ENCODE measurements at regions not wholly inside any gene's neighbourhood (a gene's known extent, or its start where the extent isn't known, plus 50 kb on each side); places are given as distances from the start of the nearest gene placed in this dataset.

- H3K79me2 ChIP-seq (ENCODE audit: low read length) = no peaks in the 10 kb centered on the region
- no peaks in the 10 kb centered on the region for H3K27me3 ChIP-seq (replicated peaks; ENCODE audit: insufficient read depth, low read length)
- H3K4me2 ChIP-seq (ENCODE audit: low read depth, low read length) = no peak overlapping the region
- no peaks in the 10 kb centered on the region for H4K20me1 ChIP-seq (ENCODE audit: insufficient read depth, low read length)
- H2AFZ ChIP-seq (ENCODE audit: low read length) = no peak overlapping the region
- no peak for DNase-seq
- H3F3A ChIP-seq (ENCODE audit: insufficient read depth, low read length) = no peaks in the 10 kb centered on the region
- no peak overlapping the region for H3K4me3 ChIP-seq (ENCODE audit: low read length)
- H3K36me3 ChIP-seq (replicated peaks; ENCODE audit: insufficient read depth, low read length) = no peaks in the 10 kb centered on the region
- H3K9me3 ChIP-seq (replicated peaks; ENCODE audit: insufficient read depth, low read length) = no peaks in the 10 kb centered on the region
- H3K9ac ChIP-seq (ENCODE audit: low read length) = no peak overlapping the region
- no peak for TF ChIP-seq EZH2 (optimal IDR thresholded peaks at IDR 0.05; ENCODE audit: low read depth, low read length)
- TF ChIP-seq EZH2phosphoT487 (IDR thresholded peaks at IDR 0.05; ENCODE audit: low read length) = no peak
- no peak for TF ChIP-seq CTCF (IDR thresholded peaks at IDR 0.05; ENCODE audit: low read length)
- H3K27ac ChIP-seq (ENCODE audit: low read length) = no peak overlapping the region
- no peaks in the 10 kb centered on the region for H3K9me2 ChIP-seq (replicated peaks; ENCODE audit: insufficient read depth, low read length)
- H3K4me1 ChIP-seq (ENCODE audit: low read length) = no peaks in the 10 kb centered on the region
Measured at GRCh38 chr6:91600561-91600960, 1013.7 kb upstream of the MAP3K7 start.

GRCh38 chr6:91590191-91590590 is 1003.3 kb upstream of the MAP3K7 start:
- no peak overlapping the region for H3K4me3 ChIP-seq (ENCODE audit: low read length)
- no peak for DNase-seq
- no peak overlapping the region for H3K4me2 ChIP-seq (ENCODE audit: low read depth, low read length)
- H3K27ac ChIP-seq (ENCODE audit: low read length) = no peak overlapping the region
- TF ChIP-seq EZH2 (optimal IDR thresholded peaks at IDR 0.05; ENCODE audit: low read depth, low read length) (no peak), CTCF (IDR thresholded peaks at IDR 0.05; ENCODE audit: low read length) (no peak), EZH2phosphoT487 (IDR thresholded peaks at IDR 0.05; ENCODE audit: low read length) (no peak)
- H3K9ac ChIP-seq (ENCODE audit: low read length) = no peak overlapping the region
- no peaks in the 10 kb centered on the region for H3K9me2 ChIP-seq (replicated peaks; ENCODE audit: insufficient read depth, low read length)
- H3K27me3 ChIP-seq (replicated peaks; ENCODE audit: insufficient read depth, low read length) = no peaks in the 10 kb centered on the region
- H3K36me3 ChIP-seq (replicated peaks; ENCODE audit: insufficient read depth, low read length) = no peaks in the 10 kb centered on the region
- H3F3A ChIP-seq (ENCODE audit: insufficient read depth, low read length) = no peaks in the 10 kb centered on the region
- no peak overlapping the region for H2AFZ ChIP-seq (ENCODE audit: low read length)
- H3K79me2 ChIP-seq (ENCODE audit: low read length) = no peaks in the 10 kb centered on the region
- no peaks in the 10 kb centered on the region for H4K20me1 ChIP-seq (ENCODE audit: insufficient read depth, low read length)
- no peaks in the 10 kb centered on the region for H3K4me1 ChIP-seq (ENCODE audit: low read length)
- H3K9me3 ChIP-seq (replicated peaks; ENCODE audit: insufficient read depth, low read length) = no peaks in the 10 kb centered on the region

- TF ChIP-seq EZH2 (optimal IDR thresholded peaks at IDR 0.05; ENCODE audit: low read depth, low read length) = no peak
- no peak for TF ChIP-seq EZH2phosphoT487 (IDR thresholded peaks at IDR 0.05; ENCODE audit: low read length)
- TF ChIP-seq CTCF (IDR thresholded peaks at IDR 0.05; ENCODE audit: low read length) = no peak
Measured at GRCh38 chr6:91580635-91581034, 993.8 kb upstream of the MAP3K7 start.

More at GRCh38 chr6:91580635-91581034, 993.8 kb upstream of the MAP3K7 start:
- no peaks in the 10 kb centered on the region for H3K9me3 ChIP-seq (replicated peaks; ENCODE audit: insufficient read depth, low read length)
- DNase-seq = no peak
- H2AFZ ChIP-seq (ENCODE audit: low read length) = no peak overlapping the region
- no peaks in the 10 kb centered on the region for H3K4me1 ChIP-seq (ENCODE audit: low read length)
- no peak overlapping the region for H3K4me3 ChIP-seq (ENCODE audit: low read length)
- H3K36me3 ChIP-seq (replicated peaks; ENCODE audit: insufficient read depth, low read length) = no peaks in the 10 kb centered on the region
- no peaks in the 10 kb centered on the region for H3K79me2 ChIP-seq (ENCODE audit: low read length)
- no peak overlapping the region for H3K9ac ChIP-seq (ENCODE audit: low read length)
- no peaks in the 10 kb centered on the region for H3K27me3 ChIP-seq (replicated peaks; ENCODE audit: insufficient read depth, low read length)
- no peaks in the 10 kb centered on the region for H3K9me2 ChIP-seq (replicated peaks; ENCODE audit: insufficient read depth, low read length)
- H3K27ac ChIP-seq (ENCODE audit: low read length) = no peak overlapping the region
- H3F3A ChIP-seq (ENCODE audit: insufficient read depth, low read length) = no peaks in the 10 kb centered on the region
- H3K4me2 ChIP-seq (ENCODE audit: low read depth, low read length) = no peak overlapping the region
- H4K20me1 ChIP-seq (ENCODE audit: insufficient read depth, low read length) = no peaks in the 10 kb centered on the region

Measured in MM.1S (cell line).